DMS79 (cell line): ENCODE measurements at regions not wholly inside any gene's neighbourhood (a gene's known extent, or its start where the extent isn't known, plus 50 kb on each side); places are given as distances from the start of the nearest gene placed in this dataset.
"Not testable (repeated sequence)": the region's sequence is repeated elsewhere in the genome, so short reads cannot be mapped to it uniquely, and the experiment has no call there.

ENCODE experiments used
- DNase-seq: peaks from one replicate; lab custom pipeline; 2025; lab: John Stamatoyannopoulos, UW

DNA sequence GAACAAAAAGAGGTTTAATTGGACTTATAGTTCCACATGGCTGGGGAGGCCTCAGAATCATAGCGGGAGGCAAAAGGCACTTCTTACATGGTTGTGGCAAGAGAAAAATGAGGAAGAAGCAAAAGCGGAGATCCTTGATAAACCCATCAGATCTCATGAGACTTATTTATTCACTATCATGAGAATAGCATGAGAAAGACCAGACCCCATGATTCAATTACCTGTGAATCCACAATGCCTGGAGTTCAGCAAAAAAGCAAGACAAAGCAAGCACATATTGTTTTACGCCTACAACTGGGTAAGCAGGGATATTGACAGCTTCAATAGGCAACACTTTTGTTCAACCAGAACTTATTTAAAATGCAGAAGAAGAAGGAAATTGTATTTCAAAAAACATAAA is 218.2 kb downstream of the RPL10L start:
- DNase-seq, result no peak

DNA sequence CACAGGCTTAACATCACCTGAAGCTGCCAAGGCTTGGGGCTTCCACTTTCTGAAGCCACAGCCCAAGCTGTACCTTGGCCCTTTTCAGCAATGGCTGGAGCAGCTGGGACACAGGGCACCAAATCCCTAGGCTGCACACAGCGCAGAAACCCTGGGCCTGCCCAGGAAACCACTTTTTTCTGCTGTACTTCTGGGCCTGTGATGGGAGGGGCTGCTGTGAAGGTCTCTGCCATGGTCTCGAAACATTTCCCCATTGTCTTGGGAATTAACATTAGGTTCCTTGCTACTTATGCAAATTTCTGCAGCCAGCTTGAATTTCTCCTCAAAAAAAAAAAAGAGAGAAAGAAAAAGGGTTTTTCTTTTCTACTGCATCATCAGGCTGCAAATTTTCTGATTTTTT is 219.1 kb downstream of the RPL10L start:
- DNase-seq, result no peak

- DNase-seq, result no peak
These were observed 234.5 kb downstream of the RPL10L start for GRCh38 chr14:46417066-46417465.

DNA sequence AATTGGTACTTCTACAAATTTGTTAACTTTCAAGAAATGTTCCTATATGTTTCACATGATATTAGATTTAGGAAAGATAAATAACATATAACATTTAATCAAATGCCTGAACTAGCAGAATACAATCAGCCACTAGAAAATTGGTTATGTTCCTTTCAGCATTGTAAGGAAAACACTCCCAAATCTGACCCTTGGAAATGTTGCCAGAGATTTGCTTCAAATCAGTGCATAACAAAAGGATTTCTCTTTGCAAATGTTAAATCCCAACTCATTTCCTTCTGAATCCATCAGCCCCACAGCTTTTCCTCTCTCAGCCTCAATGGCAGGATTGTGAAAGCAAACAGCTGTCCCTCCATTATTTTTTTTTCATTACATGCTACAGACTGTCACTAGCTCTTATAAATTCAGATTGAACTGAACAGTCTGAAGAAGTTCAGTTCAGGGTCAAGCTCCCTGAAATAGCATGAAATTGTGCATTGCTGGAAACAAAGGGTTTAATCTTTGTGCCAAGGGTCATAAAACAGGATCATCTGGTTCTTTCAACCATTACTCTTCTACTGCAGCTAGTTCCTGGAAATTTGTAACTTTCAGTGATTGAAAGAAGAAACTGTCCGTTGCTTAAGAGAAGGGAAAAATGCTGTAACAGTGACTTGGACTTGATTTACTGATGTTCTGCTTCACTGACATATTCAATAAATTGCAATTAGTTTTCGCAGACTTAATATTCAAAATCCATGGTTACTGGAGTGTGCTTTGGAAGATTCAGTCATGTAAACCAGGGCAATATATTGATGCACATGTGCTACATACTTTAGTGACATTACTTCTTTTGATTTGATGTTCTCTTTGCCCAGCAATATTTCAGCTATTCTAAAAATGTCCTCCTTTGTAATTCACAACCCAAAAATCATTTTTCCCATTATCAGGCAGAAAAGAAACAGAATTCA is 246.4 kb downstream of the RPL10L start:
- DNase-seq, result peak; percentile 33

GRCh38 chr14:46402001-46402690 is 249.4 kb downstream of the RPL10L start:
- DNase-seq, result not testable (repeated sequence)

GRCh38 chr14:46401066-46401465 is 250.5 kb downstream of the RPL10L start:
- DNase-seq, result no peak

DNA sequence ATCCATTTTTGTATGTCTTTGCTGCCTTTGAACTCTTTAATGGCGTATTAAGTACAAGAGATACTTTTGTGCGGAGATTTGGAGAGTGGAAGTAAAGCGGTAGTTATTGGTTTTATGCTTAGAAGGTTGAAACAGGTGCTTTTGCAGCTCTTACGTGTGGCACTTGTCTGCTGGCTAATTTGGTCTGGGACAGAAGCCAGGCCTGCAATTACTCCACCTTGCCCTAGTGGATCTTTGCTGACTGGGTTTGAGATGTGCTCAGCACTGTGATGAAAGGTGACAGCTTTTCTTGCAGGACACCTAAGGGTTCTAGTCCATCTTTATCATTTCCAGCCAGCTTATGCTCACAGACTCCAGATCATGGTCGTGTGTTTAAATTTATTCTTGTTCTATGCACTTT is 252.5 kb downstream of the RPL10L start:
- peak; percentile 81 for DNase-seq

GRCh38 chr14:46384611-46385010 is 267.0 kb downstream of the RPL10L start:
- DNase-seq, result no peak

GRCh38 chr14:46381674-46382073 is 269.9 kb downstream of the RPL10L start:
- DNase-seq, result no peak

DNA sequence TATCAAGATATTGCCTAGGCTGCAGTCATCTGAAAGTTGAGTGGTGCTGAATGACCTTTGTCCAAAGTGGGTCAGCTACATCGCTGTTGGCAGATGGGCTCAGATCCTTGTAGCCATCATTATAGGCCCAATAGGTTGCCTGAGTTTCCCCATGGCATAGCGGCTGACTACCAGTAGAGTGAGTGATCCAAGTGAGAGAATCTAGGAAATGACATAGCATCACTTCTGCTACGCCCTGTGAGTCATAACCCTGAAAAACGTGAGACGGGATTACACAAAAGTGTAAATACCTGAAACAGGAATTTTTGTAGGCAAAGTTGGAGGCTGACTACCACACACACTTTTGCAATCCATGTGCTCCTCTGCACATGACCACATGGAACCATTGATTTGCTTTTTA is 273.3 kb downstream of the RPL10L start:
- no peak for DNase-seq

DNA sequence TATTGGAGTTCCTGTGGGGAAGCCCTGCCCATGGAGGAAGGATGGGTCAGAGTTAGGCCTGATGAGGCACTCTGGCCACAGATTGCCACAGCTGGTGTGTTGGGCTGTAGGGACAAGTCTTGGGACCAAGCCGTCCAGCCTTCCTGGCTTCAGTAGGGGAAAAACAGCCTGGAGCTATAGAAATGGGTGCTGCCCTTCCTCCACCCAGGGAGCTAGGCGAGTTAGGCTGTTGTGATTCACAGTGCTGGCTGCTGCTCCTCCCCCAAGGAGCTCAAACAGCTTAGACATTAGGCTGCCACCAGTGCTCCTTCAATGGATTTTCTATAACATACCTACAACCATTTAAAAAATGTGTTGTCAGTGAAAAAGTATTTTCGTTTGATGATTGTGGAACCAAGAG is 274.3 kb downstream of the RPL10L start:
- DNase-seq, result no peak

DNA sequence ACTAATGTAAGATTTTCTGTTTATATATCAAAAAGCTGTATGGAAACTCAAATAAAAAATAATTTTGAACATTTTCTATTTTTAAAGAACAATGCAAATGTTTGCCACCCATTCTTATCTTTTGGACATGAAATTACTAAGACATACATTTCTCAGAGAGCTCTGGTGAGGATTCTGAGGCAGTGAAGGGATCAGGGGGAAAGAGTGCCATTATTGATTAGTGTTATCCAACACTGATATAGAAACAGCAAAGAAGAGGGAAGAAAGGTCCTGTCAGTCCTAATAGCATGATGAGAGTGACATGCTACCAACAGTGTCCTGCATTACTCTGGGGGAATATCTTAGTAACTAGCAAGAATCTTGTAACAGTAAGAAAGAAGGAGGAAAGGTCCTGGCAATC is 282.2 kb downstream of the RPL10L start:
- DNase-seq, result no peak

- no peak for DNase-seq
These were observed 283.3 kb downstream of the RPL10L start for GRCh38 chr14:46368275-46368674.

DNA sequence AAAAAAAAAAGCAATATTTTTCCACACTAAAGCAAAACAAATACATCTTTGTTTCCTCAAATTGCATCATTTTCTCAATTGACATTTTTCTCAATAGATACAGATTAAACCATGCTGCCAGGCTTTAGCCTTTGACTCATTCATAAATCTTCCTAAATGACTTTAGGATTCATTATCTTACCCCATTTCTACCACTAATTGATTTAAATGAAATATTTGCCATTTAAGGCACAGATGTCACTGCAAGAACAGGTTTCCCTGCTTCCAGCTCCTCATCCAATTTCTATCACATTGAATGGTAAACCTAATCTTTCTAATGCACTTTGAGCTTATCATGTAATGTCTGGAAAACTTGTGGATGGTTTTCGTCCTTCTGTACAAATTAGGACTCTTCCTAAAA is 298.7 kb downstream of the RPL10L start:
- DNase-seq, result no peak

GRCh38 chr14:46344327-46344937 is 307.1 kb downstream of the RPL10L start:
- no peak for DNase-seq

DNA sequence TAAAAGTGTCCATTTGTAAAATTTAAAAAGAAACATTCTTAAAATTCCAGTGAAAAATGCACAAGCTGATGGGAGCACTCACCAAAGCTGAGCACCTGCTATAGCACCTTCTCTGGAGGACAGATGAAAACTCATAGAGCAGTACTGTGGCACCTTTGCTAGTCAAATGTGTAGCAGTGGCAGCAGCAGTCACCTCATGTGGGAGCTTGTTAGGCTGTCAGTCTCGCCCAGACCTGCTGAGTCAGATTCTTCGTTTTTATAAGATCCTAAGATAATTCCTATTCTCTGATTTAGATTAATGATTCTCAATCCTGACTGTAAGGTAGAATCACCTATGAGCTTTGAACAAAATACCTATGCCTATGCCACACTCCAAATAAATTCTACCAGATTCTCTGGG is 325.8 kb downstream of the RPL10L start:
- no peak for DNase-seq

GRCh38 chr14:46325157-46325556 is 326.4 kb downstream of the RPL10L start:
- no peak for DNase-seq

DNA sequence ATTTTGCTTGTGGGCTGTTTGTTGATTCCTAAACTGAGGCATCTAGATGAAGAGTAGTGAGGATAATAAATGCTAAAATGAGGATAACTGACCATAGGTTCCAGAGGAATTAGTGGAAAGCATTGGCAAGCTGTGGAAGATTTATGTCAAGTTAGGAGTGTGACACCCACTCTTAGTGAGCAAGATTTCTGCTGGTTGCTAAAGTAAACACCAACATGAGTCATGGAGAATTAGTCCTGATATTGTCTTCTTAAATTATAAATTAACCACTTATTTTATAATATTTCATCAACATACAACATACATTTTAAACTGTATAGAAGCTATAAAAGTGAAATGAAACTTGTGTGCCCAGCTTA is 328.2 kb downstream of the RPL10L start:
- no peak for DNase-seq

- no peak for DNase-seq
These were observed 328.7 kb downstream of the RPL10L start for GRCh38 chr14:46322730-46323403.

DNA sequence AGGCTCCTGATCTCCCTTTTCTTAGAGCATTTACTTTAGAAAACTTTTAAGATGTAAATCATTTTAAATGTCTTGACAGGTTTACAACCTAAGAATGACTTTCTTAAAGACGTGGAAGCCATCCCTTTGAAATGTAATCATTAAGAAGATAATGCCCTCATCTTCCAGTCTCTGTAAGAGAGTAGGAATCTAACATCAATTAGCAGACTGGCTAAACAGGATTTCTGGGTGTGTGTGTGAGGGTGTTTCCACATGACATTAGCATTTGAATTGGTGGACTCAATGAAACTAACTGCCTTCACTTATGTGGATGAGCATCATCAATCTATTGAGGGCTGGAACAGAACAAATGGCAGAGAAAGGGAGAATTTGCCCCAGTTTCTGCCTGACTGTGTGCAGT is 329.5 kb downstream of the RPL10L start:
- no peak for DNase-seq

DNA sequence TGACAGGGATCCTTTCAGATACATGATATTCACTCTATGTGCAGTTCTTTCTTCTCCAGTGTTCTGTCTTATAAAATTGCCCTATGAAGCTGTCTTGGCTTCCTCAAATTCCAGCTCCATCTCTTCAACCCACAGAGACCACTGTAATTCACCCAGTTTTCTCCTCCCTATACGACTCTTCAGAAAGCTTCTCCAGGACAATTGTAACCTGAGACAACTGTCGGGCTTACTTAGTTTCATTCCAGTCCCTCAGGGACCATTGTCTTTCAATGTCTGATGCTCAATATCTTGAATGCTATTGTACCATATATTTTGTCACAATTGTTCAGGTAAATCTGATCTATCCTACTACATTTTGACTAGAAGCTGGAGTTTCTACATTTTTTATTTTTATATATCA is 345.3 kb downstream of the RPL10L start:
- DNase-seq, result no peak

- DNase-seq, result no peak
These were observed 350.8 kb downstream of the RPL10L start for GRCh38 chr14:46300765-46301164.
